ENCODE measurements at regions not wholly inside any gene's neighbourhood (a gene's known extent, or its start where the extent isn't known, plus 50 kb on each side); places are given as distances from the start of the nearest gene placed in this dataset.

DNA sequence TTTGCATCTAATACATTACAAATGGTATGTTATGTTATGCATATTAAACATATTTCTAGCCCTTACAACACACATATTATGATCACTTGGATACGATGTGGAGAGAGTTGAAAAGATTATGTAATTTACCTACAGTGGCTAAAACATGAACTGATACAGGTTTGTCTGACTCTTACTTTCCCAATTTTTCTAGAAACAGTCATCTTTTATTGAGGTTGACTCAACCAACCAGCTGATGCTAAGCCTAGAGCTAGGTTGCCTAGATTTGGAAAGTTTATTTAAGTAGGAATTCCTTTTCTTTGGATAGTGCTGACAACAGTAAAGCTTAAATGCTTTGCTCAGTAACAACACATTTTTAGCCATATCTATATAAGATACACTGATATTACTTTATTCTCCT, 1215.1 kb downstream of the ADGRL3 start:
- no peak for DNase-seq

DNA sequence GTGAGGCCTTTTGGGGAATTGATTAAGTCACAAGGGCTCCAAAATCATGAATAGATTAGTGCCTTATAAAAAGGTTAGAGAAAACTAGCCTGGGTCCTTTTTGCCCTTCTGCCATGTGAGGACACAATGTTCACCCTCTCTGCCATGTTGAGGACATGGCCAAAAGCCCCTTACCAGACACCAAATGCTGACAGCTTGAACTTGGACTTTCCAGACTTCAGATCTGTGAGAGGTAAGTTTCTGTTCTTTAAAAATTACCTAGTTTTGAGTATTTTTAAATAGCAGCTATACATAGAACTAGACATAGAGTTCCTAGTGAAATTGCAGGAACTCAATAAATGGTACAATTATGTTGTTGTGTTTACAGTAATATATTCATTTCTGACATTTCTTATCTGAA, 1214.4 kb downstream of the ADGRL3 start:
- no peak for DNase-seq

DNA sequence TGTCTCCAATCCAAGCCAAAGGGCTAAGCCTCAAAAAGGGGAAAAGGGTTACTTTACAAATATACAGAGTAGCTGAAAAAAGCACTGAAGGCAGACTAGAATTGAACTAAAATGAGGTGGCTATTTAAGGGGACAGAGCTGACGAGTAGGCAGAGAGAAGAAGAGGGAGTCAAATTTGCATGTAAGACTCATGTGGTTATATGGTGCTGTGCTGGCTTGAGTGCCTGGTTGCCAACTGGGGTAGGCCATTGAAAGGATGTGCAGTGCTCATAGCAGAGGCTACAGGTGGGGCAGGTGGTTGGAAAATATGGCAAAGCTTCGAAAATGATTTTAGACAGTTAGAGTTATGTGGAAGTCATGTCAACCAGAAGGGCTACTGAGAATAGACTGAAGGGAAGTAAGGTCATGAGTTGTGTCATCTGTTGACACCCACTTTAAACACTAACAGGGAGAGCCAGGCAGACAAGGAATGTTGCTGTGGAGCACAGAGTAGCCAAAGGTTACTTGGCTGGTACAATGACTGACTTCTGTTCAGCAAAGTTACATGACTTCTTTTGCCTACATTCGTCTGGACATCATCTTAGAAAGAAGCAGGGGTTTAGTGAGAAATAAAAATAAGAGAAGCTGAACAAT, 1210.4 kb downstream of the ADGRL3 start:
- no peak for DNase-seq

DNA sequence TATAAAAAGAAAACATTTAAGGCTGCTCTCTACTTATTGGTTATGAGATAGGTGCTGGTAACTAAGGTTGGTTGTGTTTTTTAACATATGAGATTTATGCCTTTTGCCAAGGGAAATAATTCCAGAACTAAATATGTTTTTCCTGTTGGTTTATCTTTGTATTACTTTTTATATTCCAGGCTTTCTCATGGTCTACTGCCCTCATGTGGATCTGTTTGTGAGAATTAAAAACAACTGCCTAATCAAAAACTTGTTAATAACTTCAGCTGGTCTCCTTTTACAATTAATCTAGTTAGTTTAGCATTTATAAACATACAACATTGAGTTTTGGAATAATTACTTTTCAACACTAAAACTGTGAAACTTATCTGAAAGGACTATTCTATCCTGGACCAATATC, 1208.3 kb downstream of the ADGRL3 start:
- DNase-seq: no peak

DNA sequence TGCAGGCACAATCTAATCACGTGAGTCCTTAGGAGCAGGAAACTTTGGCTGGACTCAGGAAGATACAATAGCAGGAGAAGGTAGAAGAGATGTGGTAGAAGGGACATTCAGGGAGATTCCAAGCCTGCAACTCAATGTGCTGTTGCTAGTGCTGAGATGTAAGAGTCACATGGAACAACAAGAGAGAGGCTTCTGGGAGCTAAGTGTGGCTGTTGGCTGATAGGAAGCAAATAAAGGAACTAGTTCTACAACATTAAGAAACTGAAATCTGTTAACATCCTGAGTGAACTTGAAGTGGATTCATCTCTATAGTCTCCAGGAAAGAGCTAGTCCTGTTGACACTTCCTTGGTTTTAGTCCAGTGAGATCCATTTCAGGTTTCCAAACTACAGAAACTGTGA, 1207.4 kb downstream of the ADGRL3 start:
- no peak for DNase-seq

DNA sequence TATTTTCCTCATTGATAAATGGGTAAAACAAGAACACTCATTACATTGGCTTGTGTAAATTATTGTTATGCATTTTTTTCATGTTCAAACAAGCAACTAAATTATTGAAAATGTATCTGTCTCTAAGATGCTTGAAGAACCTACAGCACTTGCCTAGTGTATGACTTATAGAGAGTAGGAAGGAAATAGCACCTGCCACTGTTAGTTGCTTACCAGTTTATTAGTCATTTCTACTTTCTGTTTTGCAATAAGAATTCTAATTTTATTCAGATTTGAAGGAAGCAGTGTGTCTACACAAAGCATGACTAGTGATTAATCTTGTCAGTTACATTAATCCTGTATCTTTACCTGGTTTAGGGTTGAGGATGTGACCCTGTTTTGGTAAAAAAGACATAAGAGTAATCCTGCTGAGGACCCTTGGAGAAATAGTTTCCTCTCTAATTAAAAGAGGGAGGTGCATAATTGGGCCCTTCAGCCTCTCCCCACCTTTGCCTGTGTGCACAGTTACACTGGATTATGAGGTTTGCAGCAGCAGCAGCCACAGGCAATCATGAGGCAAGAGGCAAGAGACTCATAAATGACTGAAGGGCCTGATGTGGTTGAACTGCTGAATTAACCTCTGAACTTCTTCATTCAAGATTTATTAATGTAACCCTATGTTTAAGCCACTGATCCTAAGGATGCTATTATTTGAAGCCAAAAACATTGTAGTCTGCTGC, 1202.1 kb downstream of the ADGRL3 start:
- DNase-seq: no peak

DNA sequence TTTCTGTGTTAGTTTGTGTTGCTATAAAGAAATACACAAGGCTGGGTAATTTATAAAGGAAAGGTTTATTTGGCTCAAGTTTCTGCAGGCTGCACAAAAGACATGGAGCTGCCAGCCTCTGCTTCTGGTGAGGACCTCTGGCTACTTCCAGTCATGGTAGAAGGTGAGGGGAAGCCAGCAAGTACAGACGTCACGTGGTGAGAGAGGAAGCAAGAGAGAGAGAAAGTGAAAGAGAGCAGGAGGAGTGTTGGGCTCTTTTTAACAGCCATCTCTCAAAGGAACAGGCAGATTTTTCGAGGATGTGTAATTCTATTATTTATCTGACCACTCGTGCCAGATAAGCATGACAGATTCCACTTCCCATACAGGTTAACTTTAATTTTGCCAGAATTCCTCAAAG, 1199.1 kb downstream of the ADGRL3 start:
- DNase-seq: no peak

DNA sequence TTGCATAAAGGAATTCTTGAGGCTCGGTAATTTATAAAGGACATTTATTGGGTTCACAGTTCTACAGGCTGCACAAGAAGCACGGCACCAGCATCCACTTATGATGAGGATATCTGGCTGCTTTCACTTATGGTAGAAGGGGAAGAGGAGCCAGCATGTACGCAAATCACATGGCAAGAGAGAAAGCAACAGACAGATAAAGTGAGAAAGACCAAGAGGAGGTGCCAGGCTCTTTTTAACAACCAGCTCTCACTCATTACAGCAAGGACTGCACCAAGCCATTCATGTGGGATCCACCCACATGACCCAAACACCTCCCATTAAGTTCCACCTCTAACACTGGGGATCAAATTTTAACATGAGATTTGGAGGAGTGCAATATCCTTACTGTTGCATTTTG, 1198.2 kb downstream of the ADGRL3 start:
- DNase-seq: no peak

DNA sequence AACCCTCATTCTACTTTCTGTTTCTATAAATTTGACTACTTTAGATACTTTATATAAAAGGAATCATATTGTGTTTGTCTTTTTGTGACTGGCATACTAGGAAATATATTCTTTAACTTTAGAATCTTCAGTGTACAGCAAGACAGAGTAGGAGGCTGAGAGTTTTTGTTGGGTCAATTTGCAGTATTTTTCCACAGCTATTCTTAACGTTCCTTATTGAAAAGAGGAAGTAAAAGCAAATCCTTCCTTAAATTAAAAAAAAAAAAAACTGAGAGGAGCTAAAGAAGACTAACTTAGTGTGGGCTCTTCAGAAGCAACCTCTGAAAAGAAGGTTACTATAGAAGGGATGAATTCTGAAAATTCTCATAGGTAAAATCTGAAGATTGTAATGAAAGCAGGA, 1194.6 kb downstream of the ADGRL3 start:
- no peak for DNase-seq

DNA sequence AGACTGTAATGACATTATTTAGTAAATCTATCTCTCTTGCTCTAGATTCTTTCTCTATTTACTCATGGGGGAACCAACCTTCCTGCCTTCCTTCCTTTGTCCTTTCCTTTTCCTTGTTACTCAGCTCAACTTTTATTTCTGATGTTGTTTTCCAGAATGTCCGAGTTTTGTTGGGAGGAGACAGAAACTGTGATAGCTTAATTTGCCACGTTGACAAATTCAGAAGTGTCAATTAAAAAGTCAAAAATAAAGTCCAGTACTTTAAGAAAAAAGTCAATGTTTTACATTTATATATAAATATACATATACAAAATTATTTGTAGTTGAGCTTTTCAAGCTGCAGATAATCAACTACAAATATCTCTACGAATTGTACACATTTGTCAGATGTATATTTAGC, 1187.7 kb downstream of the ADGRL3 start:
- DNase-seq: no peak

DNA sequence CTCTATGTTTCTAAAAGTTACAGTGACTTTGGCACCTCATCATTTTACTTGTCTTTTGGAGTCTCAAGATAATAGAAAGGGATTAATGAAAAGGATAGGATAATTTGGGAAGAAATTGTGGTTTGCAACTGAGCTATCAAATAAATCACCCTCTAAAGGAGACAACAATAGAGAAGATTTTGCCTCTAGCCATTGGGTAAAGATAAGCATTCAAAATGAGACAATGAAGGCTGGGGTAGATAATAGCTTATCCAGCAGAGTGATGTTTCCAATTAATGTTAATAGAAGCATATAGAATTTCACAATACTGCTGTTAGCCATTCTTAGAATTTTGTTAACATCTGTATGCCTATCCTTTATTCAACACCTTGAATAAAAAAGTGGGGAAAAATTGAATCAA, 1177.6 kb downstream of the ADGRL3 start:
- no peak for DNase-seq

DNA sequence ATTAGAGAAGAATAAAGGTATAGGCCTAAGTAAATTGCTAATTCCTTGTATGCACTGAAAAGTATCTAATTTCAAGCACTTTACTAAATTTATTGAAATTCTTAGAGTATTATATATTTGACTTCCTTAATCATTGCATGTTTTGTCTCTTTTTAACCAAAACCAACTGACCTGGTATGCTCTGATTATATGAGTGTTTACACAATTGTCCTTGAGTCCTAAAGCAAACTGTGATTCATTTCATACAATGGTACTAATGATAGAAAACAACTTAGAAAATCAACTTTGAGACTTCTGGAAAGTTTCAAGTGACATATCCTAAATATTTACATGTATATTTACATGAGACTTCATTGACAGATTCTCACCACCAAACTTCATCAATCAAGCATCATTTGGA, 1177.1 kb downstream of the ADGRL3 start:
- DNase-seq: no peak

DNA sequence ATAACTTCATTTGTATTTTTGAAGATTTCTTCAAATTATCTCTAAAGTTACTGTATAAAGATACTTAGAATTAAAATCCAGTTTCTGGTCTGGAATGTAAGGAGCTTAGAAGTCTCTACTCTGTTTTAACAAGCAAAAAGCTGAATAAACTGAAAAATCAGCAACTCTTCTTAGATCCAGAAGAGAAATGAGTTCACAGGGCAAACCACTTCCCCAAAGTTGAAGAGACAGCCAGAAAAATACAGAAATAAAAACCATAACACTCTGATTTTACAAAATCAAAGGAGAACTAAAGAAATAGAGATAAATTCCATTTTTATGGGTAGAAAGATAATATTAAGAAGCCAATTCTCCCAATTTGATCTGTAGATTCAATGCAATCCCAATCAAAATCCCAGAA, 1166.8 kb downstream of the ADGRL3 start:
- no peak for DNase-seq

DNA sequence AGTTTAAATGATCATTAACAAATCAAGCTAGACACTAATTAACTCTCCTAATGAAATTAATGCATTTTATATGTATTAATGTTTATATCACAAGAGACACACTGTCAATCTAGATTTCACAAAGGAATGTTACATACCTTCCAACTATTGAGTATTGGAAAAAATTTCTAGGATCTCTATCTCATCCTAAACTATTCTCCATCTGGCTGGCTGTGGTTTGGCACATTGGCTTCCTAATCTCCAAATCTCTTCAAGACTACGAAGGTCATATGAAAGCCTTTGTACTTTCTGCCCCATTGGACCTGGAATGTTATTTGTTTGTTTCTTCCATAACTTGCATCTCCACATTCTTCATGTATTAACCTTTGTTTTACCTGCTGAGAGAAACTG, 1160.0 kb downstream of the ADGRL3 start:
- DNase-seq: no peak

DNA sequence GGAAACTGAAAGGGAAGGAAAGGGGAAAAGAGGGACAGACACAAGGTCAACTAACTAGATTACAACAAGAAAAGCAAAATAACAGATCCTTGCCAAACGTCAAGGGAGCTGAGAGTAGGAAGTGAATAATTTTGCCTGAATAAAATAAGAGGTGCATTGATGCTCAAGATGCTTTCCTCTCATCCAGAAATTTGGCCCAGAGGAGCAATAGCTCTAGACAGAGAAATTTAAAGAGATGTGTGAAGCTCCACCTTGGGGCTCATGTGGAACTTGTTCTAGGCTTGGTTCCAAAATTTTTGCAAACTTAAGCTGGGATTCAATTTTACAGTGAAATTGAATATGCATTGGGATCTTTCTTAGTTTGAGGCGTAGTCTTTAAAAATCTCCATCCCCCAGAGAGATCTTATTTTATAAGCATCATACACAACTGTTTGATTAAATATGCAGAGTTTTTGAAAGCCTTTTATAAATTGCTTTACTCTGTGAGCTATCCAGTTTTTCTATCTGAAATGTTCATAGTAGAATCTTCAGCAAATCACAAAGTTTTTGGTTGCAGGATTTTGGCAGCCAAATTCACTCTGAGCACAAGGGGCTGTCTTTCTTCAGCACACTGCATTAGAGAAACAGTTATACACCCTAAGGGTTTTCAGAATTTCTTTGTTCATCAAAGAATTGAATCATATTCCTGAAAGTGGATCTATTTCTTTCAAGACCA, 1159.5 kb downstream of the ADGRL3 start:
- no peak for DNase-seq

DNA sequence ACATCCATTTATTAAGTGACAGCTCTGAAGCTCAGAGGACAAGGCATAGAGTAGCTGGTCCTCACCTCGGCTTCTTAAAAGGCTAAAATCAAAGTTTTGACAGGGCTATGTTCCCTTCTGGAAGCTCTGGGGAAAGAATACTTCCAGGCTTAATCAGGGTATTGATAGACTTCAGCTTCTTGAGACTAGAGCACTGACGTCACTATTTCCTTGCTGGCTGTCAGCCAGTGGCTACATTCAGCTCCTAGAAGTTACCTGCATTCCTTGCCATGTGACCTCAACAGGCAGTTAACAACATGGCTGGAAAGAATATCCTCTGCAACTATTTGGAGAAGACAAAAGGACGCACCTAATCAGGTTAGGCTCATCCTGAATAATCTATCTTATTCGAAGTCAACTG, 1144.8 kb downstream of the ADGRL3 start:
- no peak for DNase-seq

DNA sequence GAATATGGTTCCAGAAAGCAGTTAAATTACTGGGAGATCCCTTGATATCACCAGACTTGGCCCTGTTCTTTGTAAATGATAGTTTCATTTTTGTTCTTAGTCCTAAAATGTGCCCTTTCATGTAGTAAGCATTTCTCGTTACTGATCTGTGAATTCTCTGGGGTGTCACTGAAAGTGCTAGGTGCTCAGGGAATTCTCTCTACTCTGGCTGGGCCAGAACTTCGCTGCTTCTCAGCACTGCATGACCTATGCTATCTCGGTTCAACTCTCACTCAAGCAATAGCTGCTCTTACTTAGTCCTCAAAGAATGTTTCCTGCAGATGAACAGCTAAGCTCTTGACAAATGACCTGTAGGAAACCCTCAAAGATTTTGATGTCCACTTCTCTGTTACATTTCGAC, 1144.3 kb downstream of the ADGRL3 start:
- DNase-seq: no peak

DNA sequence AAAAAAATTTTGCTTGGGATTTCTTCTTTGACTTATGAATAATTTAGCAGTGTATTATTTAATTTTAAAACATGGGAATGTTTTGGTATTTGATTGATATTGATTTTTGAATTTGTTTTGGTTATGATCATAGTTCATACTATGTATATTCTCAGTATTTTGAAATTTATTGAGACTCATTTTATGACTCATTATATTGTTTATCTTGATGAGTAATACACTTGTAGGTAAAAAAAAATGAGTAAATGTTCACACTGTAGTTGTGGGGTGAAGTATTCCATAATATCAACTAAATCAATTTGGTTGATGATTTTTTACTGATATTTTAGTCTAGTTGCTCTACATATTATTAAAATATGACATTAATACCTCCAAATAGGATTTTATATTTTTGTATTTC, 1142.2 kb downstream of the ADGRL3 start:
- no peak for DNase-seq

DNA sequence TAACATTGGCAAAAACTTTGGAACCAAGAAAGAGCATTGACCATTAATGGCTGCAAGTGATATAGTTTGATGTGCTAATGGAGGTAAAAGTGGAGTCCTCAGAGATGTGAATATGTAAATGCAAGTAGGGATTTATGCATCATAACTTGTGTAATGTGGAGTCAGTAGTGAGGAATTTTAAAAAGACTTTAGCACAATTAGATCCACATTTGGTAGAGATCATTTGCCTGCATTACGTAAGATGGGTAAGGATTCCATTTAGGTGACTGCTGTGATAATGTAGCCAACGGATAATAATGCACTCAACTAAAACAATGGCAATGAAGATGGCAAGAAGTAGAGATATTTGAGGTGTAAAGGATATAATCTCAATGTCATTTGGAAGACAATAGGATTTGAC, 1128.4 kb downstream of the ADGRL3 start:
- no peak for DNase-seq

DNA sequence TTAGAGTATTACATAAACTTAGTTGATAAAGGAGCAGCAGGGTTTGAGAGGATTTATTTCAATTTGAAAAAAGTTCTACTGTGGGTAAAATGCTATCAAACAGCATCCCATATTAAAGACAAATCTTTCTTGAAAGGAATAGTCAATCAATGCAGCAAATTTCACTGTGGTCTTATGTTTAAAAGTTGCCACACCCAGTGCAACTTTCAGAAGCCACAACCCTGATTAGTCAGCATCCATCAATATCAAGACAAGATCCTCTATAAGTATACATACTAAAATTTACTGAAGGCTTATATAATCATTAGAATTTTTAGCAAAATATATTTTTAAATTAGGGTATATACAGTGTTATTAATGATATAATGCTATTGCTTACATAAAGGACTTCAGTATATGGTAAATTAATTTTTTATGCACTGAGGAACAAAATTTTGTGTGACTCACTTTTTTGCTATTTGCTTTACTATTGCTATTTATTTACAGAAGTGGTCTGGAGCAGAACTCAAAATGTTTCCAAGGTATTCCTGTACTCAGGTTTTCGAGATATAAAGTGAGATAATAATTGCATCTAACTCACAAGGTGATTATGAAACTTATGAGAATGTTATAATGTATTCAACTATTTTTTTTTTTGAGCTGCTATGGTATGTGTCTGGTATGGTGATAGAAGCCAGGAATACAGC, 1127.6 kb downstream of the ADGRL3 start:
- DNase-seq: no peak

DNA sequence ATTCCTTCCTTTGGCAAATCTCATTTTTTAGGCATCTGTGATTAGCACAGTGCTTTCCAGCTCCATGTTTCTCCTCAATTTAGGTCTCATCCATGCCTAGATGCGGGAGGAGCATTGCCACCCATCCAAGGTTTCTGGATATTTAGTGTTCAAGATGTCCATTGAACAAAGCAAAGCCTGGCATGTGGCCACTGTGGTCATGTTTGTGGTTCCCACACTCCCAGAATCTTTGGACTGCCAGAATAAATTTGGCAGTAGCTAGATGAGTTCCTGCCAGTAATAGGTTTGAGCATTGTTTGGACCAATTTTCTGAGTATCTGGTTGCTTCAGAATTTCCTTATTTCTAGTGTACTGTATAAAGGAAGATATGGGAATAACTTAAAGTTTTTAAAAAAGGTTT, 1124.1 kb downstream of the ADGRL3 start:
- DNase-seq: no peak

DNA sequence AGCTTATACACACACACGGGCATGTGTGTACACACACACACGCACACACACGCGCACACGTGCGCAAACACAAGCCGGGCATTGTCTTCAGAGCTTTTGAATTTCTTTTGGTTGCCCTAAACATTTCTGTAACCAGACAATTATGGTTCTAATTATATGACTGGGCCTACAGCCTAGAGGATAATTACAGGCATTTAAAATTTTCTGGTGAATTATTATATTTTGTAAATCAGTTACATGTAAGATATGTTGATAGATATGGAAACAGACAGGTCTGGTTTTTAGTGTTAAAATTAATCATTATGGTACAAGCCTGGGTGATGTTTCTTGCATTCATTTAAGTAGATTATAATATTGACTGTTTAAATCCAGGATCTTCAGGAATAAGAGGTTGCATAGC, 1120.5 kb downstream of the ADGRL3 start:
- DNase-seq: no peak

DNA sequence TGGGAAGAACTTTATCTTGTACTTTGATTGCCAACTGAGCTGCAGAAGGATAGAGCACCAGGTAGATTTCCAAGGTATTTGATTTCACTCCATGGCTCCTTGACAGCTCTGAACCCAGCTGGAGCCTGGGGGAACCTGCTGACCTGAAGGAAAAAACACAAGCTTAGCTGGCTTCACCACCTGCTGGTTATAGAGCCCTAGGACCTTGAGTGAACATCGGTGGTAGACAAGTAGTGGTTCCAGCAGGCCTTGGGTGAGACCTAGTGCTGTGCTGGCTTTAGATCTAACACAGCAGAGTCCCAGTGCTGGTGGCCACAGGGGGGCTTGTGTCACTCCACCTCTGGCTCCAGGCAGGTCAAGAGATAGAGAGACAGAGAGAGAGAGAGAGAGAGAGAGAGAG, 1102.6 kb downstream of the ADGRL3 start:
- no peak for DNase-seq

DNA sequence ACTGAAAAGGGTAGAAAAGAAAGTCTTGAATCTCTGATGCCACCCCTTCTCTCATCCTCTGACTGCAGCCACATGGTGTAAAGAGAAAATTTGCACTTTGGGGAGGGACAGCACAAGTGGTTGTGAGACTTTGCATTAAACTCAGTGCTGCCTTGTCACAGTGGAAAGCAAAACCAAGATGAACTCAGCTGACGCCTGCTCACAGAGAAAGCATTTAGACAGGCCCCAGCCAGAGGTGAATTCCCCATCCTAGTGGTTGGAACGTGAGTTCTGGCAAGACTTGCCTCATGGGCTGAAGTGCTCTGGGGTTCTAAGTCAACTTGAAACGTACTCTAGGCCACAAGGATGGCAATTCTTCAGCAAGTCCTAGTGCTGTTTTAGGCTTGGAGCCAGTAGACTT, 1101.4 kb downstream of the ADGRL3 start:
- no peak for DNase-seq
